ENCODE measurements at regions not wholly inside any gene's neighbourhood (a gene's known extent, or its start where the extent isn't known, plus 50 kb on each side); places are given as distances from the start of the nearest gene placed in this dataset.

DNA sequence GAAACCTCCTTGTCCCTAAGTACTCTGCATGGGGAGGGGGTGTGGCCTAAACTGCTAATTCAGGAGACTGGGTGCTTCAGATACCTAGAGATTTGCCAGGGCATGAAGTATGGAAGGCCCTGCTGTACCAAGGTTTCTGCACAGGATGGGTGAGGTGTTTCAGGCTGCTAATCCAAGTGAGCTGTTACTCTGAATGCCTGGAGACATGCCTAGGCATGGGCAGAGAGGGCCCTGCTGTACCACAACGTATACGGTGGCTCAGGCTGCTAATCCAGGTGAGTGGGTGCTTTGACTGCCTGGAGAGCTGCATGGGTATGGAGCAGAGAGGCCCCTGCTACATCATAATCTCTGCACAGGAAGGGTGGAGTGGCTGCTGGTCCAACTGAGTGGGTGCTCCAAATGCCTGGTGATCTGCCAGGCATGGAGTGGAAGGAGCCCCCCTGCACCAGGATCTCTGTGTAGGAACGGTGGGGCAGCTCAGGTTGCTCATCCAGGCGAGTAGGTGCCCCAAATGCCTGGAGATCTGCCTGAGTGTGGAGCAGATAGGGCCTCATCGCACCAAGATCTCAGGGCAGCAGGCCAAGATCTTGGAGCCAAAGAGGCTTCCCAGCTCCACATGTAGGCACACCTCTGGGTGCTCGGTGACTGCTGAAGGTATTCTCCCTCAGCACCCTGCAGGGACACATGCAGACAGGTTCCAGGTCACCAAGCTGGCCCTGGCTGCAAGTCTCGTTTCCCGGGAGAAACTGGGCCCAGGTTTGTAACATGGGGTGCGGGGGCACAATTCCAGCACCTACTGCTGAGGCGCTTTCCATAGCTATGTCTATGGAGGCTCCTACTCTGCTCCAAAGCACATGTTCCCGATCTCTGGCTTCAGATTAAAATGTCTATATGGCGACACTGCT lies 252.5 kb upstream of the PLXNA2 start:
- Histone ChIP-seq H3K4me1 (no peaks in the 10 kb centered on the region), H3K27ac (no peak overlapping the region), H3K36me3 (no peaks in the 10 kb centered on the region), H3K27me3 (peaks cover 4% of the 10 kb centered on the region), H3K4me3 (no peak overlapping the region), H3K9me3 (no peaks in the 10 kb centered on the region)
- TF ChIP-seq EP300 (IDR thresholded peaks at IDR 0.05) (no peak), POLR2AphosphoS5 (IDR thresholded peaks at IDR 0.05) (no peak), POLR2A (IDR thresholded peaks at IDR 0.05) (no peak)
- TF ChIP-seq, protein P1, sequence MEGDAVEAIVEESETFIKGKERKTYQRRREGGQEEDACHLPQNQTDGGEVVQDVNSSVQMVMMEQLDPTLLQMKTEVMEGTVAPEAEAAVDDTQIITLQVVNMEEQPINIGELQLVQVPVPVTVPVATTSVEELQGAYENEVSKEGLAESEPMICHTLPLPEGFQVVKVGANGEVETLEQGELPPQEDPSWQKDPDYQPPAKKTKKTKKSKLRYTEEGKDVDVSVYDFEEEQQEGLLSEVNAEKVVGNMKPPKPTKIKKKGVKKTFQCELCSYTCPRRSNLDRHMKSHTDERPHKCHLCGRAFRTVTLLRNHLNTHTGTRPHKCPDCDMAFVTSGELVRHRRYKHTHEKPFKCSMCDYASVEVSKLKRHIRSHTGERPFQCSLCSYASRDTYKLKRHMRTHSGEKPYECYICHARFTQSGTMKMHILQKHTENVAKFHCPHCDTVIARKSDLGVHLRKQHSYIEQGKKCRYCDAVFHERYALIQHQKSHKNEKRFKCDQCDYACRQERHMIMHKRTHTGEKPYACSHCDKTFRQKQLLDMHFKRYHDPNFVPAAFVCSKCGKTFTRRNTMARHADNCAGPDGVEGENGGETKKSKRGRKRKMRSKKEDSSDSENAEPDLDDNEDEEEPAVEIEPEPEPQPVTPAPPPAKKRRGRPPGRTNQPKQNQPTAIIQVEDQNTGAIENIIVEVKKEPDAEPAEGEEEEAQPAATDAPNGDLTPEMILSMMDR (IDR thresholded peaks at IDR 0.05) = no peak
- no peak for DNase-seq (ENCODE audit: low spot score in 2 of 2)
- WGBS = 70% methylated on average over 8 of the region's 12 CpGs

- 81% methylated on average over 4 of the region's 4 CpGs for WGBS
- H3K4me3 ChIP-seq = no peak overlapping the region
- no peak for DNase-seq (ENCODE audit: low spot score in 2 of 2)
- TF ChIP-seq, protein P1 (IDR thresholded peaks at IDR 0.05) = no peak
- no peak for TF ChIP-seq POLR2A (IDR thresholded peaks at IDR 0.05)
- no peak for TF ChIP-seq EP300 (IDR thresholded peaks at IDR 0.05)
- no peak for TF ChIP-seq POLR2AphosphoS5 (IDR thresholded peaks at IDR 0.05)
- no peaks in the 10 kb centered on the region for H3K9me3 ChIP-seq
- no peak overlapping the region for H3K27ac ChIP-seq
- no peaks in the 10 kb centered on the region for H3K36me3 ChIP-seq
- H3K4me1 ChIP-seq = no peaks in the 10 kb centered on the region
- peaks cover 4% of the 10 kb centered on the region for H3K27me3 ChIP-seq
Measured at GRCh38 chr1:208497866-208498541, 253.8 kb upstream of the PLXNA2 start.

DNA sequence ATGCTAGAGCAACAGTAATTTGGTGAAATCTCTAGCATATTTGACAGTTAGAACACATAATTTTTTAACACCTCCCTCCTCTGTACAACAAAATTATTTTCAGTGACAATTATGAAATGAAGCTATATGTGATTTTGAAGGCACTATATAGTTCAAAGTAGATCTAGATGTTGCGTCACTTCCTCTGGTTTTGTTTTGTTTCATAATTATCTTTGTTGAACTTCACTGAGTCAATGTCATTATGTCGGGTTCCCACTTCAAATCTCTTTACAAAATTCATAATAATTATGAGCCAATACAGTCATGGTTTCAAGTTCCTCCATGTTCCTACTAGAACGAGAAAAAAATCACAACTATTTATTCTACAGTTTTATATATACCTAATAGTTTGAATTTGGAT lies 254.8 kb upstream of the PLXNA2 start:
- no peak for DNase-seq (ENCODE audit: low spot score in 2 of 2)
- TF ChIP-seq EP300 (IDR thresholded peaks at IDR 0.05) (no peak), POLR2AphosphoS5 (IDR thresholded peaks at IDR 0.05) (no peak), POLR2A (IDR thresholded peaks at IDR 0.05) (no peak)
- TF ChIP-seq, protein P1 (IDR thresholded peaks at IDR 0.05) = no peak

GRCh38 chr1:208499601-208500000 lies 255.4 kb upstream of the PLXNA2 start:
- Histone ChIP-seq H3K36me3 (no peaks in the 10 kb centered on the region), H3K27ac (no peak overlapping the region), H3K27me3 (peaks cover 4% of the 10 kb centered on the region), H3K4me3 (no peak overlapping the region), H3K4me1 (no peaks in the 10 kb centered on the region), H3K9me3 (no peaks in the 10 kb centered on the region)
- 87% methylated on average over 4 of the region's 4 CpGs for WGBS
- DNase-seq (ENCODE audit: low spot score in 2 of 2) = no peak
- TF ChIP-seq EP300 (IDR thresholded peaks at IDR 0.05) (no peak), POLR2AphosphoS5 (IDR thresholded peaks at IDR 0.05) (no peak), POLR2A (IDR thresholded peaks at IDR 0.05) (no peak)
- TF ChIP-seq, protein P1 (IDR thresholded peaks at IDR 0.05) = no peak

More for the DNA sequence above, 254.8 kb upstream of the PLXNA2 start:
- no peak overlapping the region for H3K4me3 ChIP-seq
- WGBS = 74% methylated on average over 3 of the region's 3 CpGs
- H3K36me3 ChIP-seq = no peaks in the 10 kb centered on the region
- H3K27me3 ChIP-seq = peaks cover 4% of the 10 kb centered on the region
- H3K4me1 ChIP-seq = no peaks in the 10 kb centered on the region
- no peaks in the 10 kb centered on the region for H3K9me3 ChIP-seq
- no peak overlapping the region for H3K27ac ChIP-seq

DNA sequence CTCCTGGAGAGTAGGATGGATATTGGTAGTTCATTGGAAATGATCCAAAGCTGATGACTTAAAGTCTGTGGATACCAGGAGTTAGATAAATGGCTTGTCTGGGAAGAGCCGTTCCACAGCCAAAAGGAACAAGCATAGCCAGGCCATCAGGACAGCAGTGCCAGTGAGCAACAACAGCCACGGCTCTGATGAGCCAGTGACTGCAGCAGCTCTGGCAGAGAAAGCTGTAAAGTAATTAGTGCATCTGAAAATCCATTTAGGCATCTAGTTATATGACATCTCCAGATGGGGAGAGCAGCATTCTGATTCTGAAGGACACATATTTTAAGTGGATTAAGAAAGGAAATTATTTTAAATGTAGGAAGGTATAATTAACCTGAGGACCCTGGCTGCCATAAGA lies 256.2 kb upstream of the PLXNA2 start:
- TF ChIP-seq EP300 (IDR thresholded peaks at IDR 0.05) = no peak
- TF ChIP-seq POLR2AphosphoS5 (IDR thresholded peaks at IDR 0.05) = no peak
- TF ChIP-seq POLR2A (IDR thresholded peaks at IDR 0.05) = no peak
- TF ChIP-seq, protein P1 (IDR thresholded peaks at IDR 0.05) = no peak
- no peak for DNase-seq (ENCODE audit: low spot score in 2 of 2)
- Histone ChIP-seq H3K4me3 (no peak overlapping the region), H3K36me3 (no peaks in the 10 kb centered on the region), H3K9me3 (no peaks in the 10 kb centered on the region), H3K4me1 (no peaks in the 10 kb centered on the region), H3K27me3 (peaks cover 4% of the 10 kb centered on the region), H3K27ac (no peak overlapping the region)
- WGBS = 17% methylated on average over 2 of the region's 2 CpGs
